GM03348 (cell line): ENCODE measurements at regions not wholly inside any gene's neighbourhood (a gene's known extent, or its start where the extent isn't known, plus 50 kb on each side); places are given as distances from the start of the nearest gene placed in this dataset.

Experiments
- DNase-seq: peaks from one replicate; pipeline ENCODE4 v3.0.0; 2012; ENCODE audit warnings: low spot score

GRCh38 chr12:14279845-14280244, 85.6 kb upstream of the ATF7IP start:
- no peak for DNase-seq

GRCh38 chr12:14280921-14281320, 84.6 kb upstream of the ATF7IP start:
- no peak for DNase-seq

GRCh38 chr12:14281539-14281938, 83.9 kb upstream of the ATF7IP start:
- DNase-seq = no peak

GRCh38 chr12:14283489-14284144, 81.9 kb upstream of the ATF7IP start:
- no peak for DNase-seq

GRCh38 chr12:14284184-14284722, 81.2 kb upstream of the ATF7IP start:
- DNase-seq = no peak

GRCh38 chr12:14289601-14290000, 75.9 kb upstream of the ATF7IP start:
- no peak for DNase-seq

GRCh38 chr12:14290951-14291350, 74.5 kb upstream of the ATF7IP start:
- no peak for DNase-seq

GRCh38 chr12:14303661-14304155, 61.8 kb upstream of the ATF7IP start:
- DNase-seq = no peak

GRCh38 chr12:14307004-14307403, 58.5 kb upstream of the ATF7IP start:
- DNase-seq = no peak

- DNase-seq = no peak
Observed at GRCh38 chr12:14308516-14308915, 57.0 kb upstream of the ATF7IP start.

- DNase-seq = no peak
Observed at GRCh38 chr12:14310866-14311265, 54.6 kb upstream of the ATF7IP start.

GRCh38 chr12:14313379-14314138, 51.9 kb upstream of the ATF7IP start:
- no peak for DNase-seq

GRCh38 chr12:14314801-14315200, 50.7 kb upstream of the ATF7IP start:
- no peak for DNase-seq

- DNase-seq = no peak
Observed at GRCh38 chr12:14315501-14315900, 50.0 kb upstream of the ATF7IP start.
